ENCODE measurements at regions not wholly inside any gene's neighbourhood (a gene's known extent, or its start where the extent isn't known, plus 50 kb on each side); places are given as distances from the start of the nearest gene placed in this dataset.

DNA sequence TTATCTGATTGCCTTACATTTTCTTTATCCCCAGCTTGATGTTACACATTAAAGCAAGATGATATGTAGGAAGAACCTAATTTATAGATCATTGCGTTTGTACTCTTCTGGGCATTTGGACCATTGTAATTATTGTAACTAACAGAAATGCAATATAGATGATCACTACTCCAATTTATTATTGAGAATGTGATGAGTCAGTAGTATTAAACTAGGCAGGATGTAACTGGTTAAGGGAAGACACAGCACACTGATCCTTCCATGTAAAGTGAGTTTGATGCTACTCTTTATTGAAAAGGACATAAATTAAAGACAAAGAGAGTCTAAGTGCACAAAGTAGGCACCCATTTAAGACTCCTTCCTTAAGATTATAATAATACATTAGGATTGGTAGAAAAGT is 223.8 kb downstream of the KIF2B start:
- RAD21 ChIA-PET (ENCODE audit: unreplicated experiment) = no interaction called here
- Histone ChIP-seq H4K20me1 (ENCODE audit: control insufficient read depth, insufficient read depth) (no peaks in the 10 kb centered on the region), H3K9me3 (replicated peaks; ENCODE audit: control insufficient read depth, insufficient read depth, low read length) (no peaks in the 10 kb centered on the region; the same call in 2 of the 3 replicates), H3K9ac (ENCODE audit: control insufficient read depth, insufficient read depth, low read length) (no peak overlapping the region), H2AFZ (ENCODE audit: control insufficient read depth, low read depth, low read length) (no peak overlapping the region), H3K27me3 (replicated peaks in 1 of 2; ENCODE audit: control insufficient read depth in 2 of 2, insufficient read depth in 2 of 2, low read length in 1 of 2) (no peaks in the 10 kb centered on the region), H3K36me3 (ENCODE audit: control insufficient read depth in 2 of 2, insufficient read depth in 2 of 2, low read length in 1 of 2) (no peaks in the 10 kb centered on the region), H3K4me3 (no peak overlapping the region), H3K4me2 (ENCODE audit: control insufficient read depth, insufficient read depth) (no peak overlapping the region), H3K79me2 (ENCODE audit: control insufficient read depth, insufficient read depth, low read length) (no peaks in the 10 kb centered on the region), H3K27ac (ENCODE audit: control insufficient read depth, insufficient read depth) (no peak overlapping the region), H3K4me1 (ENCODE audit: control insufficient read depth, insufficient read depth, low read length) (no peaks in the 10 kb centered on the region)
- 0% methylated on average over 1 of the region's 1 CpG for WGBS (ENCODE audit: insufficient coverage, insufficient replicate concordance, low lambda C conversion rate, missing lambda C conversion rate)
- CTCF ChIA-PET = no interaction called here
- no TSS peak for BruUV-seq (replicated peaks)
- SMC1A ChIA-PET (ENCODE audit: uncharacterized antibody, unreplicated experiment) = no interaction called here
- in situ Hi-C loops (cut with MboI) = no loop called here
- intact Hi-C loops (cut with micrococcal nuclease; ENCODE audit: unreplicated experiment) = no loop called here
- DNase-seq (ENCODE audit: low read depth, low spot score) (no peak), FAIRE-seq (no peak), ATAC-seq (no peak)
- TF ChIP-seq PML (IDR thresholded peaks at IDR 0.05; ENCODE audit: low read length) (no peak), RELA (IDR thresholded peaks at IDR 0.05; ENCODE audit: borderline replicate concordance, partially characterized antibody) (no peak), LARP7 (IDR thresholded peaks at IDR 0.05) (no peak), YY1 (IDR thresholded peaks at IDR 0.05; ENCODE audit: low read depth, low read length) (no peak), RB1 (IDR thresholded peaks at IDR 0.05; ENCODE audit: borderline replicate concordance) (no peak), ZNF622 (IDR thresholded peaks at IDR 0.05) (no peak), NR2C1 (IDR thresholded peaks at IDR 0.05) (no peak), SMAD5 (IDR thresholded peaks at IDR 0.05; ENCODE audit: low read depth) (no peak), GABPA (IDR thresholded peaks at IDR 0.05; ENCODE audit: low read depth) (no peak), TBL1XR1 (IDR thresholded peaks at IDR 0.05; ENCODE audit: low read depth, low read length) (no peak), RAD21 (IDR thresholded peaks at IDR 0.05; ENCODE audit: insufficient read depth, low read depth, low read length) (no peak), SP1 (IDR thresholded peaks at IDR 0.05; ENCODE audit: low read depth, low read length) (no peak)
- TF ChIP-seq, protein P1, sequence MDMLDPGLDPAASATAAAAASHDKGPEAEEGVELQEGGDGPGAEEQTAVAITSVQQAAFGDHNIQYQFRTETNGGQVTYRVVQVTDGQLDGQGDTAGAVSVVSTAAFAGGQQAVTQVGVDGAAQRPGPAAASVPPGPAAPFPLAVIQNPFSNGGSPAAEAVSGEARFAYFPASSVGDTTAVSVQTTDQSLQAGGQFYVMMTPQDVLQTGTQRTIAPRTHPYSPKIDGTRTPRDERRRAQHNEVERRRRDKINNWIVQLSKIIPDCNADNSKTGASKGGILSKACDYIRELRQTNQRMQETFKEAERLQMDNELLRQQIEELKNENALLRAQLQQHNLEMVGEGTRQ (IDR thresholded peaks at IDR 0.05; ENCODE audit: borderline replicate concordance, low read depth, low read length) = no peak
- TF ChIP-seq, protein P2, sequence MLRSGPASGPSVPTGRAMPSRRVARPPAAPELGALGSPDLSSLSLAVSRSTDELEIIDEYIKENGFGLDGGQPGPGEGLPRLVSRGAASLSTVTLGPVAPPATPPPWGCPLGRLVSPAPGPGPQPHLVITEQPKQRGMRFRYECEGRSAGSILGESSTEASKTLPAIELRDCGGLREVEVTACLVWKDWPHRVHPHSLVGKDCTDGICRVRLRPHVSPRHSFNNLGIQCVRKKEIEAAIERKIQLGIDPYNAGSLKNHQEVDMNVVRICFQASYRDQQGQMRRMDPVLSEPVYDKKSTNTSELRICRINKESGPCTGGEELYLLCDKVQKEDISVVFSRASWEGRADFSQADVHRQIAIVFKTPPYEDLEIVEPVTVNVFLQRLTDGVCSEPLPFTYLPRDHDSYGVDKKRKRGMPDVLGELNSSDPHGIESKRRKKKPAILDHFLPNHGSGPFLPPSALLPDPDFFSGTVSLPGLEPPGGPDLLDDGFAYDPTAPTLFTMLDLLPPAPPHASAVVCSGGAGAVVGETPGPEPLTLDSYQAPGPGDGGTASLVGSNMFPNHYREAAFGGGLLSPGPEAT (IDR thresholded peaks at IDR 0.05; ENCODE audit: low read depth) = no peak
- POLR2A ChIA-PET = no interaction called here

Data from GM12878 (cell line).